HFFc6 (cell line): ENCODE measurements at regions not wholly inside any gene's neighbourhood (a gene's known extent, or its start where the extent isn't known, plus 50 kb on each side); places are given as distances from the start of the nearest gene placed in this dataset.

ENCODE experiments used
- DNase-seq: peaks from one replicate; pipeline ENCODE4 v3.0.0-alpha.2; 2018
- H3K27ac Mint-ChIP-seq: 2 replicates; pipeline ENCODE4 v1.8.0; 2020; ENCODE audit warnings: mild to moderate bottlenecking, mixed read lengths
- H3K27me3 Mint-ChIP-seq: 2 replicates; pipeline ENCODE4 v1.8.0; 2021; ENCODE audit warnings: mild to moderate bottlenecking, moderate library complexity, mixed read lengths; ENCODE audit not compliant: insufficient read depth
- H3K36me3 Mint-ChIP-seq: 2 replicates; pipeline ENCODE4 v1.8.0; 2021; ENCODE audit warnings: low read depth, mixed read lengths
- H3K4me1 Mint-ChIP-seq: 2 replicates; pipeline ENCODE4 v1.8.0; 2020; ENCODE audit warnings: low read depth, mixed read lengths
- H3K4me3 Mint-ChIP-seq: 2 replicates; pipeline ENCODE4 v1.8.0; 2020; ENCODE audit warnings: mild to moderate bottlenecking, moderate library complexity, mixed read lengths
- H3K9me3 Mint-ChIP-seq: 2 replicates; pipeline ENCODE4 v1.8.0; 2020; ENCODE audit warnings: mild to moderate bottlenecking, mixed read lengths
- CTCF ChIP-seq: fragments of 200-600 bp; sonication (generic); IDR thresholded peaks from 2 replicates; pipeline ENCODE4 v1.5.0; 2021; ENCODE audit warnings: antibody characterized with exemption, mild to moderate bottlenecking

- H3K27me3 Mint-ChIP-seq: peaks cover 8% of the 10 kb centered on the region
Observed at GRCh38 chr15:72856549-72857040, 73.0 kb upstream of the ADPGK start.

GRCh38 chr15:72855791-72856190 is 72.2 kb upstream of the ADPGK start:
- no peak for DNase-seq
- H3K4me3 Mint-ChIP-seq: no peak overlapping the region
- H3K9me3 Mint-ChIP-seq: no peaks in the 10 kb centered on the region
- no peak overlapping the region for H3K27ac Mint-ChIP-seq
- no peaks in the 10 kb centered on the region for H3K36me3 Mint-ChIP-seq
- H3K4me1 Mint-ChIP-seq: no peaks in the 10 kb centered on the region
- TF ChIP-seq CTCF: no peak
- H3K27me3 Mint-ChIP-seq: peaks cover 7% of the 10 kb centered on the region

More at GRCh38 chr15:72856549-72857040, 73.0 kb upstream of the ADPGK start:
- no peak for DNase-seq
- H3K4me3 Mint-ChIP-seq: no peak overlapping the region
- H3K27ac Mint-ChIP-seq: no peak overlapping the region
- no peaks in the 10 kb centered on the region for H3K36me3 Mint-ChIP-seq
- H3K4me1 Mint-ChIP-seq: no peaks in the 10 kb centered on the region
- TF ChIP-seq CTCF: no peak
- no peaks in the 10 kb centered on the region for H3K9me3 Mint-ChIP-seq

DNA sequence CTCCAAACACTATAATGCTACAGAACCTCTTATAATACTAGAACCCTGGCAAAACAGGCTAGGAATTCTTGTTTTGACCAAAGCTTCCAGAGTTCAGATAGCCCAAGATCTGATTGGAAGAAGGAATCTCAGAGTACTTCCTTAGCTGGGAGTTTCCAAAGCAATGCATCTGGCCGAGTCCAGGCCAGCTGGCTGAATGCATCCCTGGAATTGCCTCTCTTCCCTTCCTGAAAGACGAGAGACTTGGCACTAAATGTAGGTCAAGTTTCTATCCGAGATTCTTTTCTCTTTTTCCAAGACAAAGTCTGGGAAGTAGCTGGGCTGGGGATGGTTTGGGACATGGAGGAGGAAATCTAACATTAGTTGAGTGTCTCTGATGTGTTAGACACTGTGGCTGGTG is 68.7 kb upstream of the ADPGK start:
- Mint-ChIP-seq H3K27ac (no peak overlapping the region), H3K27me3 (peaks cover 17% of the 10 kb centered on the region), H3K4me3 (no peak overlapping the region), H3K36me3 (no peaks in the 10 kb centered on the region), H3K4me1 (no peaks in the 10 kb centered on the region), H3K9me3 (no peaks in the 10 kb centered on the region)
- no peak for DNase-seq
- TF ChIP-seq CTCF: no peak

DNA sequence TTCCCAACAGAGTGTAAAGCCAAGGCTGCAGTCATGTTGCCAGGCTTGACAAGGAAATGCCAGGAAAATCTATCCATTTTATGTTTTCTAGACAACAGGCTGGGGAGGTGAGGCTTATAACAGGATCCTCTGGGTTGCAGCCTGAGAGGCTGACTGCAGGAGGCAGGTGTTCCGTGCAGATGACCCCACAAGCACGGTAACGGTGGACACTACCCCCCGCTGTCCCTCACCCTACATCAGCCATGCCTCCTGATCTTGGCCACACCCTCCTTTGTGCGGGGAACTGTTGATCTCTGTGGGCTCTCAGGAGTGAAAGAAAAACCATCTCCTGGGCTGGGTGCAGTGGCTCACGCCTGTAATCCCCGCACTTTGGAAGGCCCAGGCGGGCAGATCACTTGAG is 68.0 kb upstream of the ADPGK start:
- Mint-ChIP-seq H3K27me3 (peaks cover 21% of the 10 kb centered on the region), H3K4me1 (no peaks in the 10 kb centered on the region), H3K9me3 (no peaks in the 10 kb centered on the region), H3K27ac (no peak overlapping the region), H3K4me3 (no peak overlapping the region), H3K36me3 (no peaks in the 10 kb centered on the region)
- no peak for TF ChIP-seq CTCF
- no peak for DNase-seq

DNA sequence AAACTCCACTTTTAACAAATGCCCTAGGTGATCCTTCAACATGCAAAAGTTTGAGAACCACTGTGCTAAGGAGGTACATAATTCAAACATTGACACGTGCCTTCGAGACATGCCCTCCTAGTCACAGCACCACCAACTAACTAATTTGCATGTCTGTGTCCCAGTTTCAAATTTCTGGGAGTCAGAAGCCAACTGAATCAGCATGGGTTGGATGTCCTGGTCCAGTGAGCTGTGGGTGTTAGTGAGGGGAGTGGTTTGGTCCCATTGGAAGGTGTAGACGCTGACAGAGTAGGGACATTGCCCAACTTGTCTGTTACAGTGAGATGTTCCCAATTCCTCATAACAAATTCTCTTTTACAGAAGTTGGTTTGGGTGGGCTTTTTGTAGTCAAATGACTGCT is 67.3 kb upstream of the ADPGK start:
- Mint-ChIP-seq H3K4me3 (no peak overlapping the region), H3K9me3 (no peaks in the 10 kb centered on the region)

More for the DNA sequence above, 67.3 kb upstream of the ADPGK start:
- no peak for TF ChIP-seq CTCF
- Mint-ChIP-seq H3K4me1 (peaks cover 4% of the 10 kb centered on the region), H3K27me3 (peaks cover 21% of the 10 kb centered on the region), H3K36me3 (no peaks in the 10 kb centered on the region), H3K27ac (no peak overlapping the region)
- no peak for DNase-seq
